ENCODE measurements at regions not wholly inside any gene's neighbourhood (a gene's known extent, or its start where the extent isn't known, plus 50 kb on each side); places are given as distances from the start of the nearest gene placed in this dataset.
A peak's percentile ranks its signal among the peaks of the same experiment; 100 is the strongest.

- intact Hi-C loops (cut with DNase I): loop anchor here in 9 of 10 donors (5.0 to 10.0 kb wide), 9 partner anchors 197 to 1001 kb away; no protein-coding TSS in a partner anchor
- Histone ChIP-seq H3K4me3 (no peak overlapping the region), H3K27me3 (no peaks in the 10 kb centered on the region), H3K9me3 (no peaks in the 10 kb centered on the region), H3K27ac (no peak overlapping the region), H3K4me1 (peaks cover 0 to 20% (median 3%) of the 10 kb centered on the region in 9 donors), H3K36me3 (no peaks in the 10 kb centered on the region)
- ATAC-seq (no peak), DNase-seq (no peak)
- TF ChIP-seq CTCF (IDR thresholded peaks at IDR 0.05): no peak
- 82 to 88% methylated on average over 5 of the region's 5 CpGs for WGBS, 2 donors
Observed at GRCh38 chr2:217515615-217516309, 487.0 kb downstream of the TNS1 start.

- Histone ChIP-seq H3K4me1 (peaks cover 0 to 26% (median 8%) of the 10 kb centered on the region in 9 donors), H3K27ac (no peak overlapping the region), H3K9me3 (no peaks in the 10 kb centered on the region), H3K4me3 (no peak overlapping the region), H3K27me3 (no peaks in the 10 kb centered on the region), H3K36me3 (no peaks in the 10 kb centered on the region)
- intact Hi-C loops (cut with DNase I): loop anchor here (2.0 to 10.0 kb wide), 17 partner anchors 81 to 998 kb away; partner anchors contain the start of gene IGFBP5 (in 6 of the 10)
- WGBS, 2 donors: 32 to 33% methylated on average over 1 of the region's 1 CpG
- DNase-seq (no peak), ATAC-seq (no peak)
- TF ChIP-seq CTCF (IDR thresholded peaks at IDR 0.05): no peak
Observed at GRCh38 chr2:217513258-217513657, 489.5 kb downstream of the TNS1 start.

GRCh38 chr2:217512728-217513127, 490.1 kb downstream of the TNS1 start:
- Histone ChIP-seq H3K36me3 (no peaks in the 10 kb centered on the region), H3K27ac (no peak overlapping the region), H3K4me3 (no peak overlapping the region), H3K9me3 (no peaks in the 10 kb centered on the region), H3K27me3 (no peaks in the 10 kb centered on the region), H3K4me1 (peaks cover 0 to 26% (median 8%) of the 10 kb centered on the region in 9 donors)
- DNase-seq (no peak), ATAC-seq (no peak)
- no peak for TF ChIP-seq CTCF (IDR thresholded peaks at IDR 0.05)
- 87 to 94% methylated on average over 4 of the region's 4 CpGs for WGBS, 2 donors
- intact Hi-C loops (cut with DNase I): loop anchor here (2.0 to 10.0 kb wide), 17 partner anchors 80 to 998 kb away; partner anchors contain the start of gene IGFBP5 (in 6 of the 10)

- Histone ChIP-seq H3K27ac (no peak overlapping the region), H3K9me3 (no peaks in the 10 kb centered on the region), H3K4me3 (no peak overlapping the region), H3K27me3 (no peaks in the 10 kb centered on the region), H3K4me1 (peaks cover 0 to 26% (median 8%) of the 10 kb centered on the region in 9 donors), H3K36me3 (no peaks in the 10 kb centered on the region)
- intact Hi-C loops (cut with DNase I): loop anchor here (2.0 to 10.0 kb wide), 17 partner anchors 80 to 997 kb away; partner anchors contain the start of gene IGFBP5 (in 6 of the 10)
- ATAC-seq (peak in 2 of 8 donors; percentile 66 to 68), DNase-seq (no peak)
- 29 to 32% methylated on average over 1 of the region's 1 CpG for whole genome bisulfite sequencing, 2 donors
- TF ChIP-seq CTCF (IDR thresholded peaks at IDR 0.05): no peak
Observed at GRCh38 chr2:217512259-217512658, 490.5 kb downstream of the TNS1 start.
